ENCODE measurements at regions not wholly inside any gene's neighbourhood (a gene's known extent, or its start where the extent isn't known, plus 50 kb on each side); places are given as distances from the start of the nearest gene placed in this dataset.

- DNase-seq (no peak), FAIRE-seq (no peak)
- H3K27ac ChIP-seq (ENCODE audit: low read depth in 1 of 3, low read length in 2 of 3): no peak overlapping the region
- WGBS, 3 donors: 67 to 71% (median 67%) methylated on average over 6 of the region's 6 CpGs
- H3K9me3 ChIP-seq (ENCODE audit: control insufficient read depth in 2 of 2, insufficient read depth in 1 of 2, low read depth in 1 of 2, low read length in 1 of 2): peaks cover 0 to 7% of the 10 kb centered on the region in 2 donors
- no peaks in the 10 kb centered on the region for H3K27me3 ChIP-seq (ENCODE audit: control insufficient read depth in 3 of 3, insufficient read depth in 3 of 3, low read length in 3 of 3)
- no peaks in the 10 kb centered on the region for H3K36me3 ChIP-seq (ENCODE audit: control insufficient read depth in 3 of 3, insufficient read depth in 2 of 3, low read depth in 1 of 3, low read length in 3 of 3)
- H3K4me1 ChIP-seq (ENCODE audit: control insufficient read depth in 3 of 3, insufficient read depth in 2 of 3, low read depth in 1 of 3, low read length in 2 of 3): peaks cover 0 to 38% (median 0%) of the 10 kb centered on the region in 3 donors
- H3K4me3 ChIP-seq (ENCODE audit: low read depth in 1 of 3, low read length in 3 of 3): no peak overlapping the region
These were observed 125.9 kb downstream of the RIPK4 start for GRCh38 chr21:41640748-41641509.

- Histone ChIP-seq H3K9me3 (ENCODE audit: control insufficient read depth in 2 of 2, insufficient read depth in 1 of 2, low read depth in 1 of 2, low read length in 1 of 2) (peaks cover 0 to 7% of the 10 kb centered on the region in 2 donors), H3K27me3 (ENCODE audit: control insufficient read depth in 3 of 3, insufficient read depth in 3 of 3, low read length in 3 of 3) (no peaks in the 10 kb centered on the region), H3K4me3 (ENCODE audit: low read depth in 1 of 3, low read length in 3 of 3) (no peak overlapping the region), H3K27ac (ENCODE audit: low read depth in 1 of 3, low read length in 2 of 3) (no peak overlapping the region), H3K4me1 (ENCODE audit: control insufficient read depth in 3 of 3, insufficient read depth in 2 of 3, low read depth in 1 of 3, low read length in 2 of 3) (peaks cover 0 to 45% (median 0%) of the 10 kb centered on the region in 3 donors), H3K36me3 (ENCODE audit: control insufficient read depth in 3 of 3, insufficient read depth in 2 of 3, low read depth in 1 of 3, low read length in 3 of 3) (no peaks in the 10 kb centered on the region)
- WGBS, 3 donors: 85 to 91% (median 90%) methylated on average over 5 of the region's 5 CpGs
- FAIRE-seq (no peak), DNase-seq (no peak)
These were observed 127.1 kb downstream of the RIPK4 start for GRCh38 chr21:41639766-41640165.

- Histone ChIP-seq H3K27me3 (ENCODE audit: control insufficient read depth in 3 of 3, insufficient read depth in 3 of 3, low read length in 3 of 3) (no peaks in the 10 kb centered on the region), H3K9me3 (ENCODE audit: control insufficient read depth in 2 of 2, insufficient read depth in 1 of 2, low read depth in 1 of 2, low read length in 1 of 2) (peaks cover 0 to 7% of the 10 kb centered on the region in 2 donors), H3K4me3 (ENCODE audit: low read depth in 1 of 3, low read length in 3 of 3) (no peak overlapping the region), H3K36me3 (ENCODE audit: control insufficient read depth in 3 of 3, insufficient read depth in 2 of 3, low read depth in 1 of 3, low read length in 3 of 3) (no peaks in the 10 kb centered on the region), H3K4me1 (ENCODE audit: control insufficient read depth in 3 of 3, insufficient read depth in 2 of 3, low read depth in 1 of 3, low read length in 2 of 3) (peaks cover 0 to 45% (median 0%) of the 10 kb centered on the region in 3 donors), H3K27ac (ENCODE audit: low read depth in 1 of 3, low read length in 2 of 3) (no peak overlapping the region)
- no peak for DNase-seq
- WGBS, 3 donors: 84 to 94% (median 92%) methylated on average over 10 of the region's 10 CpGs
- FAIRE-seq: no peak
These were observed 127.5 kb downstream of the RIPK4 start for GRCh38 chr21:41639336-41639735.

GRCh38 chr21:41638201-41638790, 128.6 kb downstream of the RIPK4 start:
- Histone ChIP-seq H3K36me3 (ENCODE audit: control insufficient read depth in 3 of 3, insufficient read depth in 2 of 3, low read depth in 1 of 3, low read length in 3 of 3) (no peaks in the 10 kb centered on the region), H3K9me3 (ENCODE audit: control insufficient read depth in 2 of 2, insufficient read depth in 1 of 2, low read depth in 1 of 2, low read length in 1 of 2) (peaks cover 0 to 7% of the 10 kb centered on the region in 2 donors), H3K4me3 (ENCODE audit: low read depth in 1 of 3, low read length in 3 of 3) (no peak overlapping the region), H3K27ac (ENCODE audit: low read depth in 1 of 3, low read length in 2 of 3) (no peak overlapping the region), H3K27me3 (ENCODE audit: control insufficient read depth in 3 of 3, insufficient read depth in 3 of 3, low read length in 3 of 3) (no peaks in the 10 kb centered on the region), H3K4me1 (ENCODE audit: control insufficient read depth in 3 of 3, insufficient read depth in 2 of 3, low read depth in 1 of 3, low read length in 2 of 3) (peaks cover 0 to 51% (median 3%) of the 10 kb centered on the region in 3 donors)
- DNase-seq (no peak), FAIRE-seq (no peak)
- WGBS, 3 donors: 87 to 97% (median 93%) methylated on average over 3 of the region's 3 CpGs

GRCh38 chr21:41636636-41637630, 129.0 kb upstream of the TMPRSS2 start:
- Histone ChIP-seq H3K27me3 (ENCODE audit: control insufficient read depth in 3 of 3, insufficient read depth in 3 of 3, low read length in 3 of 3) (no peaks in the 10 kb centered on the region), H3K27ac (ENCODE audit: low read depth in 1 of 3, low read length in 2 of 3) (no peak overlapping the region), H3K36me3 (ENCODE audit: control insufficient read depth in 3 of 3, insufficient read depth in 2 of 3, low read depth in 1 of 3, low read length in 3 of 3) (no peaks in the 10 kb centered on the region), H3K9me3 (ENCODE audit: control insufficient read depth in 2 of 2, insufficient read depth in 1 of 2, low read depth in 1 of 2, low read length in 1 of 2) (peaks cover 0 to 7% of the 10 kb centered on the region in 2 donors), H3K4me3 (ENCODE audit: low read depth in 1 of 3, low read length in 3 of 3) (no peak overlapping the region), H3K4me1 (ENCODE audit: control insufficient read depth in 3 of 3, insufficient read depth in 2 of 3, low read depth in 1 of 3, low read length in 2 of 3) (peaks cover 0 to 49% (median 8%) of the 10 kb centered on the region in 3 donors)
- no peak for DNase-seq
- 65 to 79% (median 75%) methylated on average over 12 of the region's 12 CpGs for WGBS, 3 donors
- FAIRE-seq: no peak

GRCh38 chr21:41635874-41636273, 127.9 kb upstream of the TMPRSS2 start:
- FAIRE-seq: no peak
- no peak for DNase-seq
- no peak overlapping the region for H3K27ac ChIP-seq (ENCODE audit: low read depth in 1 of 3, low read length in 2 of 3)

GRCh38 chr21:41634858-41635257, 126.9 kb upstream of the TMPRSS2 start:
- no peak for FAIRE-seq

More at GRCh38 chr21:41635874-41636273, 127.9 kb upstream of the TMPRSS2 start:
- Histone ChIP-seq H3K4me3 (ENCODE audit: low read depth in 1 of 3, low read length in 3 of 3) (no peak overlapping the region), H3K27me3 (ENCODE audit: control insufficient read depth in 3 of 3, insufficient read depth in 3 of 3, low read length in 3 of 3) (no peaks in the 10 kb centered on the region), H3K4me1 (ENCODE audit: control insufficient read depth in 3 of 3, insufficient read depth in 2 of 3, low read depth in 1 of 3, low read length in 2 of 3) (peaks cover 0 to 43% (median 8%) of the 10 kb centered on the region in 3 donors), H3K36me3 (ENCODE audit: control insufficient read depth in 3 of 3, insufficient read depth in 2 of 3, low read depth in 1 of 3, low read length in 3 of 3) (no peaks in the 10 kb centered on the region), H3K9me3 (ENCODE audit: control insufficient read depth in 2 of 2, insufficient read depth in 1 of 2, low read depth in 1 of 2, low read length in 1 of 2) (peaks cover 0 to 7% of the 10 kb centered on the region in 2 donors)

GRCh38 chr21:41634211-41634694, 126.3 kb upstream of the TMPRSS2 start:
- Histone ChIP-seq H3K27me3 (ENCODE audit: control insufficient read depth in 3 of 3, insufficient read depth in 3 of 3, low read length in 3 of 3) (no peaks in the 10 kb centered on the region), H3K9me3 (ENCODE audit: control insufficient read depth in 2 of 2, insufficient read depth in 1 of 2, low read depth in 1 of 2, low read length in 1 of 2) (peaks cover 0 to 7% of the 10 kb centered on the region in 2 donors), H3K27ac (ENCODE audit: low read depth in 1 of 3, low read length in 2 of 3) (peak overlapping the region in 2 of 3 donors; percentile 12 to 85), H3K4me1 (ENCODE audit: control insufficient read depth in 3 of 3, insufficient read depth in 2 of 3, low read depth in 1 of 3, low read length in 2 of 3) (peaks cover 0 to 38% (median 8%) of the 10 kb centered on the region in 3 donors), H3K36me3 (ENCODE audit: control insufficient read depth in 3 of 3, insufficient read depth in 2 of 3, low read depth in 1 of 3, low read length in 3 of 3) (no peaks in the 10 kb centered on the region), H3K4me3 (ENCODE audit: low read depth in 1 of 3, low read length in 3 of 3) (no peak overlapping the region)
- 24 to 58% (median 29%) methylated on average over 6 of the region's 6 CpGs for WGBS, 3 donors
- FAIRE-seq (no peak), DNase-seq (peak; percentile 90 to 91)

More at GRCh38 chr21:41634858-41635257, 126.9 kb upstream of the TMPRSS2 start:
- Histone ChIP-seq H3K36me3 (ENCODE audit: control insufficient read depth in 3 of 3, insufficient read depth in 2 of 3, low read depth in 1 of 3, low read length in 3 of 3) (no peaks in the 10 kb centered on the region), H3K27me3 (ENCODE audit: control insufficient read depth in 3 of 3, insufficient read depth in 3 of 3, low read length in 3 of 3) (no peaks in the 10 kb centered on the region), H3K9me3 (ENCODE audit: control insufficient read depth in 2 of 2, insufficient read depth in 1 of 2, low read depth in 1 of 2, low read length in 1 of 2) (peaks cover 0 to 7% of the 10 kb centered on the region in 2 donors), H3K4me1 (ENCODE audit: control insufficient read depth in 3 of 3, insufficient read depth in 2 of 3, low read depth in 1 of 3, low read length in 2 of 3) (peaks cover 0 to 43% (median 8%) of the 10 kb centered on the region in 3 donors), H3K27ac (ENCODE audit: low read depth in 1 of 3, low read length in 2 of 3) (peak overlapping the region in 1 of 3 donors; percentile 85), H3K4me3 (ENCODE audit: low read depth in 1 of 3, low read length in 3 of 3) (no peak overlapping the region)
- 57 to 76% (median 63%) methylated on average over 9 of the region's 9 CpGs for WGBS, 3 donors
- DNase-seq: no peak

Data from small intestine (tissue), 7 donors.